Thoracic aorta (tissue), 2 donors: ENCODE measurements at regions not wholly inside any gene's neighbourhood (a gene's known extent, or its start where the extent isn't known, plus 50 kb on each side); places are given as distances from the start of the nearest gene placed in this dataset.
"Not testable (repeated sequence)": the region's sequence is repeated elsewhere in the genome, so short reads cannot be mapped to it uniquely, and the experiment has no call there.

Experiments used
- ATAC-seq: fragments of 150-250 bp; one replicate; pipeline ENCODE4 v1.8.0; 2017; ENCODE audit warnings: low read depth; ENCODE audit not compliant: insufficient number of reproducible peaks, low FRiP score
- DNase-seq: peaks from one replicate; pipeline ENCODE4 v3.0.0-alpha.2; 2020; ENCODE audit warnings: low spot score
- H3K27ac ChIP-seq, 2 donors: fragments of 200-600 bp; sonication (generic); 1 replicate in 1 of 2; 2 replicates in 1 of 2; pipeline ENCODE4 v1.5.1; 2016; ENCODE audit warnings: mild to moderate bottlenecking in 2 of 2, moderate library complexity in 2 of 2
- H3K27me3 ChIP-seq: fragments of 200-600 bp; sonication (generic); replicated peaks from 2 replicates; pipeline ENCODE4 v1.6.0; 2016; ENCODE audit warnings: mild to moderate bottlenecking; ENCODE audit not compliant: insufficient read depth
- H3K36me3 ChIP-seq: fragments of 200-600 bp; sonication (generic); one replicate; pipeline ENCODE4 v1.5.1; 2016
- H3K4me1 ChIP-seq, 2 donors: fragments of 200-600 bp; sonication (generic); 1 replicate in 1 of 2; 2 replicates in 1 of 2; pipeline versions ENCODE4 v1.5.1 to v1.6.0; 2016; ENCODE audit warnings: low read depth in 2 of 2, mild to moderate bottlenecking in 1 of 2; ENCODE audit not compliant: control insufficient read depth in 1 of 2
- H3K4me3 ChIP-seq: fragments of 200-600 bp; sonication (generic); 2 replicates; pipeline ENCODE4 v1.5.1; 2016; ENCODE audit warnings: mild to moderate bottlenecking
- H3K9me3 ChIP-seq: fragments of 200-600 bp; sonication (generic); 2 replicates; pipeline ENCODE4 v1.5.1; 2016
- CTCF ChIP-seq: fragments of 200-600 bp; sonication (generic); IDR thresholded peaks from one replicate; pipeline ENCODE4 v1.5.1; 2019; ENCODE audit warnings: antibody characterized with exemption

- H3K9me3 ChIP-seq = no peaks in the 10 kb centered on the region
- H3K4me3 ChIP-seq = no peak overlapping the region
- no peak for DNase-seq
- no peak for TF ChIP-seq CTCF
- no peaks in the 10 kb centered on the region for H3K36me3 ChIP-seq
- H3K4me1 ChIP-seq = no peaks in the 10 kb centered on the region
- H3K27ac ChIP-seq = no peak overlapping the region
- H3K27me3 ChIP-seq = no peaks in the 10 kb centered on the region
- no peak for ATAC-seq
Measured at GRCh38 chr13:26855071-26855470, 94.5 kb upstream of the GPR12 start.

GRCh38 chr13:26853323-26853722 is 92.7 kb upstream of the GPR12 start:
- no peak for ATAC-seq
- no peaks in the 10 kb centered on the region for H3K27me3 ChIP-seq
- H3K27ac ChIP-seq = no peak overlapping the region
- DNase-seq = no peak
- H3K36me3 ChIP-seq = no peaks in the 10 kb centered on the region
- no peaks in the 10 kb centered on the region for H3K4me1 ChIP-seq
- TF ChIP-seq CTCF = no peak
- no peaks in the 10 kb centered on the region for H3K9me3 ChIP-seq
- no peak overlapping the region for H3K4me3 ChIP-seq

GRCh38 chr13:26847281-26847680 is 86.7 kb upstream of the GPR12 start:
- Histone ChIP-seq H3K36me3 (no peaks in the 10 kb centered on the region), H3K27ac (no peak overlapping the region), H3K27me3 (no peaks in the 10 kb centered on the region), H3K9me3 (no peaks in the 10 kb centered on the region), H3K4me1 (no peaks in the 10 kb centered on the region), H3K4me3 (no peak overlapping the region)
- ATAC-seq = no peak
- TF ChIP-seq CTCF = no peak
- DNase-seq = no peak

- ATAC-seq, H3K27ac ChIP-seq, DNase-seq, H3K4me1 ChIP-seq, H3K9me3 ChIP-seq, H3K36me3 ChIP-seq, H3K27me3 ChIP-seq, H3K4me3 ChIP-seq: not testable (repeated sequence)
Measured at GRCh38 chr13:26845063-26845462, 84.5 kb upstream of the GPR12 start.

- no peak for TF ChIP-seq CTCF
- Histone ChIP-seq H3K4me3 (no peak overlapping the region), H3K4me1 (no peaks in the 10 kb centered on the region), H3K27me3 (no peaks in the 10 kb centered on the region), H3K9me3 (no peaks in the 10 kb centered on the region), H3K27ac (no peak overlapping the region), H3K36me3 (no peaks in the 10 kb centered on the region)
- DNase-seq = no peak
- ATAC-seq = no peak
Measured at GRCh38 chr13:26839682-26840081, 79.1 kb upstream of the GPR12 start.

GRCh38 chr13:26838821-26839220 is 78.2 kb upstream of the GPR12 start:
- DNase-seq (no peak), ATAC-seq (no peak)
- no peaks in the 10 kb centered on the region for H3K9me3 ChIP-seq
- H3K27me3 ChIP-seq = no peaks in the 10 kb centered on the region
- H3K4me1 ChIP-seq = no peaks in the 10 kb centered on the region
- no peaks in the 10 kb centered on the region for H3K36me3 ChIP-seq
- H3K4me3 ChIP-seq = no peak overlapping the region
- no peak for TF ChIP-seq CTCF
- H3K27ac ChIP-seq = no peak overlapping the region
